ENCODE measurements at regions not wholly inside any gene's neighbourhood (a gene's known extent, or its start where the extent isn't known, plus 50 kb on each side); places are given as distances from the start of the nearest gene placed in this dataset.

GRCh38 chr16:6496996-6497395 lies 835.6 kb upstream of the RBFOX1 start:
- ATAC-seq (ENCODE audit: low read depth) = no peak
- in situ Hi-C loops (cut with MboI; ENCODE audit: low sequenced_read_pairs) (no loop called here), dilution Hi-C loops (cut with HindIII; ENCODE audit: low sequenced_read_pairs, unreplicated experiment) (no loop called here), intact Hi-C loops (cut with micrococcal nuclease) (no loop called here)
- Histone ChIP-seq H3K9me1 (ENCODE audit: insufficient read depth, low read length) (no peaks in the 10 kb centered on the region), H3K56ac (ENCODE audit: extremely low read depth, insufficient read depth, low read length) (no peak overlapping the region), H2AK9ac (replicated peaks; ENCODE audit: low read depth, low read length, poor library complexity) (no peak overlapping the region), H4K5ac (ENCODE audit: low read depth, low read length) (no peak overlapping the region), H2BK120ac (ENCODE audit: low read depth, low read length) (no peak overlapping the region), H3K4me1 (ENCODE audit: control insufficient read depth, insufficient read depth, low read length) (no peaks in the 10 kb centered on the region), H3K23ac (ENCODE audit: low read depth, low read length) (no peak overlapping the region), H3K18ac (ENCODE audit: low read depth, low read length) (no peak overlapping the region), H3K27ac (ENCODE audit: insufficient read depth, low read length) (no peak overlapping the region), H3K27me3 (ENCODE audit: control insufficient read depth, insufficient read depth, low read length) (no peaks in the 10 kb centered on the region), H2BK20ac (ENCODE audit: low read depth, low read length) (no peak overlapping the region), H3K79me1 (ENCODE audit: low read depth in 1 of 2, low read length in 2 of 2) (no peaks in the 10 kb centered on the region), H2AK5ac (ENCODE audit: low read depth, low read length) (no peak overlapping the region), H3K4ac (ENCODE audit: low read depth, low read length) (no peak overlapping the region), H2BK15ac (ENCODE audit: low read depth, low read length) (no peak overlapping the region), H3K36me3 (ENCODE audit: control insufficient read depth, insufficient read depth, low read length) (no peaks in the 10 kb centered on the region), H3K4me3 (ENCODE audit: insufficient read depth, low read depth, low read length) (no peak overlapping the region), H4K8ac (ENCODE audit: low read depth in 2 of 2, low read length in 2 of 2) (no peak overlapping the region), H3K9ac (ENCODE audit: low read depth, low read length) (no peak overlapping the region), H4K20me1 (ENCODE audit: insufficient read depth, low read length) (no peaks in the 10 kb centered on the region), H4K91ac (ENCODE audit: insufficient read depth, low read depth, low read length) (no peak overlapping the region), H3K14ac (replicated peaks; ENCODE audit: low read depth, low read length) (no peak overlapping the region), H2BK5ac (ENCODE audit: low read depth, low read length, poor library complexity, severe bottlenecking) (no peak overlapping the region), H3K9me3 (ENCODE audit: control insufficient read depth, insufficient read depth, low read length) (peaks cover 10% of the 10 kb centered on the region), H2AFZ (replicated peaks; ENCODE audit: low read length, poor library complexity) (no peak overlapping the region), H3K4me2 (ENCODE audit: low read depth, low read length) (no peak overlapping the region)
- 20% methylated on average over 1 of the region's 2 CpGs; no CpG with 5 or more reads in 1 of the 2 experiments for WGBS, 2 experiments (ENCODE audit: extremely low coverage in 2 of 2, insufficient read length in 1 of 2)
- no peak for TF ChIP-seq RAD21 (IDR thresholded peaks at IDR 0.05; ENCODE audit: low read length)
- no peak for TF ChIP-seq MAZ (IDR thresholded peaks at IDR 0.05; ENCODE audit: borderline replicate concordance, low read depth, low read length)
- no peak for TF ChIP-seq MXI1 (IDR thresholded peaks at IDR 0.05; ENCODE audit: borderline replicate concordance, low read depth, low read length)
- no peak for TF ChIP-seq SMC3 (IDR thresholded peaks at IDR 0.05; ENCODE audit: low read depth, low read length)
- no peak for TF ChIP-seq POLR2A (IDR thresholded peaks at IDR 0.05; ENCODE audit: low read depth, low read length)
- TF ChIP-seq, protein P1, sequence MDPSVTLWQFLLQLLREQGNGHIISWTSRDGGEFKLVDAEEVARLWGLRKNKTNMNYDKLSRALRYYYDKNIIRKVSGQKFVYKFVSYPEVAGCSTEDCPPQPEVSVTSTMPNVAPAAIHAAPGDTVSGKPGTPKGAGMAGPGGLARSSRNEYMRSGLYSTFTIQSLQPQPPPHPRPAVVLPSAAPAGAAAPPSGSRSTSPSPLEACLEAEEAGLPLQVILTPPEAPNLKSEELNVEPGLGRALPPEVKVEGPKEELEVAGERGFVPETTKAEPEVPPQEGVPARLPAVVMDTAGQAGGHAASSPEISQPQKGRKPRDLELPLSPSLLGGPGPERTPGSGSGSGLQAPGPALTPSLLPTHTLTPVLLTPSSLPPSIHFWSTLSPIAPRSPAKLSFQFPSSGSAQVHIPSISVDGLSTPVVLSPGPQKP (IDR thresholded peaks at IDR 0.05; ENCODE audit: borderline replicate concordance, low read depth, low read length) = no peak
- TF ChIP-seq CTCF (conservative IDR thresholded peaks at IDR 0.05; ENCODE audit: low read depth, low read length) = no peak
- no peak for TF ChIP-seq USF2 (IDR thresholded peaks at IDR 0.05; ENCODE audit: low read depth, low read length)
- no peak for TF ChIP-seq CEBPB (IDR thresholded peaks at IDR 0.05; ENCODE audit: low read depth, low read length)
- TF ChIP-seq RCOR1 (IDR thresholded peaks at IDR 0.05; ENCODE audit: insufficient replicate concordance, low read length) = no peak
- no peak for TF ChIP-seq NFE2L2 (IDR thresholded peaks at IDR 0.05; ENCODE audit: low read depth, low read length)
- no peak for TF ChIP-seq MAFK (IDR thresholded peaks at IDR 0.05; ENCODE audit: low read depth, low read length)
- no peak for TF ChIP-seq BHLHE40 (IDR thresholded peaks at IDR 0.05; ENCODE audit: low read depth, low read length)
- TF ChIP-seq CHD1 (IDR thresholded peaks at IDR 0.05; ENCODE audit: low read depth, low read length) = no peak
- no peak for TF ChIP-seq FOS (IDR thresholded peaks at IDR 0.05; ENCODE audit: low read depth, low read length)
- TF ChIP-seq RFX5 (IDR thresholded peaks at IDR 0.05; ENCODE audit: low read depth, low read length) = no peak
- POLR2A ChIA-PET (ENCODE audit: unreplicated experiment) = no interaction called here
- no TSS peak for BruUV-seq (replicated peaks)
- CTCF ChIA-PET = no interaction called here
- DNase-seq = no peak
